K562 (cell line): ENCODE measurements at regions not wholly inside any gene's neighbourhood (a gene's known extent, or its start where the extent isn't known, plus 50 kb on each side); places are given as distances from the start of the nearest gene placed in this dataset.

ENCODE experiments used
- ATAC-seq: fragments of 200-7000 bp; cut with Tn5 transposase; 3 replicates; pipeline ENCODE4 v1.9.1; 2020; ENCODE audit warnings: moderate library complexity
- BruUV-seq: library from RNA; stranded (reverse); fragments of 400-500 nt; replicated peaks from 2 replicates; lab custom pipeline; 2021; lab: Mats Ljungman, UMichigan
- CTCF ChIA-PET: fragments of 300-600 bp; formaldehyde crosslinking; extraction: SDS; loops from one replicate; lab custom pipeline; 2021; ENCODE audit warnings: low intra/inter-chr PET ratio; lab: Yijun Ruan, JAX
- POLR2A ChIA-PET: fragments of 300-600, 350-650 bp; sonication (Branson Sonifier 250); formaldehyde crosslinking; extraction: SDS; loops from one replicate; lab custom pipeline; 2021; ENCODE audit warnings: antibody characterized with exemption, inconsistent platforms; lab: Yijun Ruan, JAX
- DNase-seq, 4 experiments: peaks; one replicate each; pipeline versions ENCODE4 v3.0.0 to v3.0.0-alpha.2; 2011 to 2018; ENCODE audit warnings: low spot score in 3 of 4, mixed read lengths in 3 of 4; ENCODE audit errors: extremely low read depth in 1 of 4
- FAIRE-seq: peaks from 2 replicates; lab custom pipeline; 2011; peaks lifted over from hg19 to GRCh38; lab: Jason Lieb, UNC
- H2AFZ ChIP-seq: 2 replicates; pipeline ENCODE4 v1.6.0; 2011; ENCODE audit warnings: low read depth, low read length, control low read depth, inconsistent platforms
- H3K27ac ChIP-seq: fragments of 200-600 bp; 3 replicates; pipeline ENCODE4 v1.8.0; 2011; ENCODE audit warnings: low read depth, mild to moderate bottlenecking, control low read depth, inconsistent platforms, low read length, moderate library complexity, mixed read lengths; ENCODE audit errors: extremely low read depth
- H3K27me3 ChIP-seq, 2 experiments: fragments of 300-600 bp in 1 of 2; 2 replicates in 1 of 2; 3 replicates in 1 of 2; pipeline versions ENCODE4 v1.6.0 to v1.8.0; 2011; ENCODE audit warnings: inconsistent platforms in 2 of 2, low read length in 2 of 2, mild to moderate bottlenecking in 1 of 2, mixed read lengths in 1 of 2, moderate library complexity in 1 of 2; ENCODE audit not compliant: control insufficient read depth in 2 of 2, insufficient read depth in 2 of 2
- H3K36me3 ChIP-seq: fragments of 300-600 bp; 3 replicates; pipeline ENCODE4 v1.8.0; 2011; ENCODE audit warnings: mild to moderate bottlenecking, low read length, inconsistent platforms; ENCODE audit not compliant: control insufficient read depth, insufficient read depth
- H3K4me1 ChIP-seq, 2 experiments: fragments of 200-600 bp in 1 of 2; replicated peaks in 1 of 2; 2 replicates in 1 of 2; 3 replicates in 1 of 2; pipeline versions ENCODE4 v1.5.1 to v1.8.0; 2011; ENCODE audit warnings: inconsistent platforms in 2 of 2, low read length in 2 of 2, mild to moderate bottlenecking in 1 of 2, mixed read lengths in 1 of 2, moderate library complexity in 1 of 2; ENCODE audit not compliant: control insufficient read depth in 2 of 2, insufficient read depth in 2 of 2
- H3K4me2 ChIP-seq: 2 replicates; pipeline ENCODE4 v1.6.1; 2011; ENCODE audit warnings: low read length, control low read depth, inconsistent platforms, mixed read lengths; ENCODE audit not compliant: insufficient read depth
- H3K4me3 ChIP-seq: fragments of 200-600 bp; sonication (generic), shearing (Covaris generic); 2 replicates; pipeline ENCODE4 v1.5.1; 2016; ENCODE audit warnings: control low read depth, inconsistent platforms
- H3K79me2 ChIP-seq: fragments of 200-600 bp; 3 replicates; pipeline ENCODE4 v1.8.0; 2011; ENCODE audit warnings: low read length, inconsistent platforms; ENCODE audit not compliant: control insufficient read depth, insufficient read depth
- H3K9ac ChIP-seq, 2 experiments: 2 replicates each; pipeline versions ENCODE4 v1.6.0 to v1.6.1; 2011; ENCODE audit warnings: low read depth in 2 of 2, low read length in 2 of 2, control low read depth in 1 of 2, inconsistent platforms in 1 of 2, mild to moderate bottlenecking in 1 of 2, mixed read lengths in 1 of 2; ENCODE audit not compliant: insufficient read depth in 1 of 2
- H3K9me1 ChIP-seq: one replicate; pipeline ENCODE4 v1.6.0; 2011; ENCODE audit warnings: inconsistent platforms, mild to moderate bottlenecking, low read length, moderate library complexity; ENCODE audit not compliant: control insufficient read depth, insufficient read depth
- H3K9me3 ChIP-seq: replicated peaks from 2 replicates; pipeline ENCODE4 v1.5.1; 2011; ENCODE audit warnings: low read depth, low read length, inconsistent platforms; ENCODE audit not compliant: control insufficient read depth, insufficient read depth
- H4K20me1 ChIP-seq: replicated peaks from 2 replicates; pipeline ENCODE4 v1.6.1; 2011; ENCODE audit warnings: low read length, inconsistent platforms, mixed read lengths; ENCODE audit not compliant: control insufficient read depth, insufficient read depth
- ATF7 ChIP-seq: fragments of 450-650 bp; IDR thresholded peaks from 2 replicates; pipeline ENCODE4 v1.7.1; 2014; ENCODE audit warnings: mild to moderate bottlenecking, moderate library complexity
- CTBP1 ChIP-seq: fragments of 450-650 bp; IDR thresholded peaks from 2 replicates; pipeline ENCODE4 v1.6.1; 2016; ENCODE audit warnings: borderline replicate concordance
- GTF2A2 ChIP-seq: IDR thresholded peaks from 2 replicates; pipeline ENCODE4 v1.6.1; 2016; ENCODE audit warnings: mild to moderate bottlenecking, missing genetic modification characterization, missing compliant biosample characterization
- HIVEP1 ChIP-seq: fragments of 250-450 bp; sonication (Bioruptor Pico); IDR thresholded peaks from 2 replicates; pipeline ENCODE4 v1.4.0; 2020; ENCODE audit warnings: mild to moderate bottlenecking
- OTX1 ChIP-seq: fragments of 450-650 bp; formaldehyde crosslinking; IDR thresholded peaks from 2 replicates; pipeline ENCODE4 v1.4.0; 2022; ENCODE audit warnings: mild to moderate bottlenecking
- PATZ1 ChIP-seq: fragments of 250-450 bp; sonication (Bioruptor Pico); IDR thresholded peaks from 2 replicates; pipeline ENCODE4 v1.5.0; 2020; ENCODE audit warnings: mild to moderate bottlenecking, borderline replicate concordance
- TAL1 ChIP-seq: fragments of 450-650 bp; IDR thresholded peaks from 2 replicates; pipeline ENCODE4 v1.6.1; 2016; ENCODE audit warnings: mild to moderate bottlenecking
- ZBTB40 ChIP-seq, 2 experiments: fragments of 450-650 bp in 1 of 2; sonication (generic) in 1 of 2; formaldehyde crosslinking in 1 of 2; IDR thresholded peaks; 2 replicates each; pipeline versions ENCODE4 v1.7.1 to v1.9.0; 2016 to 2022; ENCODE audit warnings: inconsistent platforms in 1 of 2, mild to moderate bottlenecking in 1 of 2, missing genetic modification reagents in 1 of 2
- ZC3H11A ChIP-seq: IDR thresholded peaks from 2 replicates; pipeline ENCODE4 v1.6.1; 2012; ENCODE audit warnings: low read depth, low read length, improper control_type of control experiment
- ZNF280B ChIP-seq: fragments of 250-450 bp; sonication (Bioruptor Pico); IDR thresholded peaks from 2 replicates; pipeline ENCODE4 v1.5.1; 2021; ENCODE audit warnings: mild to moderate bottlenecking
- WGBS: fragments of 100-300 bp; shearing (Covaris generic); methylation state at CpG from one replicate; pipeline ENCODE4 v1.1.6; 2016; ENCODE audit warnings: low coverage, mixed read lengths; ENCODE audit not compliant: insufficient coverage; ENCODE audit errors: missing lambda C conversion rate; 5-methylcytosine and 5-hydroxymethylcytosine counted together
- in situ Hi-C: fragments of 300-500 bp; cut with MboI; formaldehyde crosslinking; loops from 4 replicates; pipeline ENCODE4 v1.15.0; 2018; ENCODE audit warnings: inconsistent platforms, mixed read lengths
- intact Hi-C: fragments of 100-400 bp; cut with micrococcal nuclease; formaldehyde crosslinking; loops from 2 replicates; pipeline ENCODE4 v1.14.2; 2022

- Histone ChIP-seq H3K9ac (no peak overlapping the region), H3K79me2 (no peaks in the 10 kb centered on the region), H3K9me1 (no peaks in the 10 kb centered on the region), H3K4me1 (peaks cover 0 to 5% of the 10 kb centered on the region in 2 experiments; a peak in 1 of 5 replicates), H3K27me3 (no peaks in the 10 kb centered on the region), H3K4me2 (no peak overlapping the region), H3K27ac (no peak overlapping the region), H3K4me3 (no peak overlapping the region), H3K9me3 (no peaks in the 10 kb centered on the region), H3K36me3 (no peaks in the 10 kb centered on the region), H4K20me1 (no peaks in the 10 kb centered on the region), H2AFZ (no peak overlapping the region)
- ATAC-seq = no peak
- DNase-seq = no peak
- in situ Hi-C loops = no loop called here
- WGBS = 9% methylated on average over 2 of the region's 2 CpGs
- CTCF ChIA-PET = no interaction called here
- POLR2A ChIA-PET = interaction anchor here (1.0 to 1.3 kb wide), 2 partner anchors 11 to 13 kb away, joined by 3 read pairs; no protein-coding TSS in a partner anchor
- BruUV-seq = no TSS peak
- intact Hi-C loops = no loop called here
- no peak for FAIRE-seq
- TF ChIP-seq ZBTB40 (IDR thresholded peaks at IDR 0.05) (no peak), ZBTB40 (CRISPR knock-in tag; IDR thresholded peaks at IDR 0.05) (no peak), ZNF280B (no peak), OTX1 (CRISPR knock-in tag) (no peak), GTF2A2 (tag) (no peak), CTBP1 (no peak), TAL1 (no peak), HIVEP1 (no peak), PATZ1 (no peak), ATF7 (no peak), ZC3H11A (no peak)
Measured at GRCh38 chr12:92213166-92213565, 67.5 kb upstream of the BTG1 start.
